ENCODE measurements at regions not wholly inside any gene's neighbourhood (a gene's known extent, or its start where the extent isn't known, plus 50 kb on each side); places are given as distances from the start of the nearest gene placed in this dataset.

- TF ChIP-seq REST (IDR thresholded peaks at IDR 0.05; ENCODE audit: insufficient replicate concordance, low read depth) = no peak
- no peak for TF ChIP-seq SPI1 (IDR thresholded peaks at IDR 0.05; ENCODE audit: borderline replicate concordance, low read depth)
- TF ChIP-seq POLR2AphosphoS5 (IDR thresholded peaks at IDR 0.05; ENCODE audit: low read depth) = no peak
- TF ChIP-seq CTCF (IDR thresholded peaks at IDR 0.05; ENCODE audit: insufficient read depth, low read length) = no peak
- no peak for TF ChIP-seq GABPA (IDR thresholded peaks at IDR 0.05; ENCODE audit: low read depth)
- H3K4me3 ChIP-seq (replicated peaks; ENCODE audit: insufficient read depth, low read length) = no peak overlapping the region
- no peak overlapping the region for H3K27ac ChIP-seq (replicated peaks)
- H3K27me3 ChIP-seq (ENCODE audit: insufficient read depth, poor library complexity, severe bottlenecking) = no peaks in the 10 kb centered on the region
- DNase-seq (ENCODE audit: low read depth in 1 of 2, low spot score in 1 of 2) = no peak
These were observed 396.9 kb upstream of the NXPH2 start for GRCh38 chr2:139177041-139177440.

- Histone ChIP-seq H3K27ac (replicated peaks) (no peak overlapping the region), H3K27me3 (ENCODE audit: insufficient read depth, poor library complexity, severe bottlenecking) (no peaks in the 10 kb centered on the region), H3K4me3 (replicated peaks; ENCODE audit: insufficient read depth, low read length) (no peak overlapping the region)
- TF ChIP-seq CTCF (IDR thresholded peaks at IDR 0.05; ENCODE audit: insufficient read depth, low read length) (no peak), GABPA (IDR thresholded peaks at IDR 0.05; ENCODE audit: low read depth) (no peak), SPI1 (IDR thresholded peaks at IDR 0.05; ENCODE audit: borderline replicate concordance, low read depth) (no peak), REST (IDR thresholded peaks at IDR 0.05; ENCODE audit: insufficient replicate concordance, low read depth) (no peak), POLR2AphosphoS5 (IDR thresholded peaks at IDR 0.05; ENCODE audit: low read depth) (no peak)
- no peak for DNase-seq (ENCODE audit: low read depth in 1 of 2, low spot score in 1 of 2)
These were observed 395.3 kb upstream of the NXPH2 start for GRCh38 chr2:139175510-139175909.

GRCh38 chr2:139170406-139170805, 390.2 kb upstream of the NXPH2 start:
- no peak overlapping the region for H3K4me3 ChIP-seq (replicated peaks; ENCODE audit: insufficient read depth, low read length)
- H3K27ac ChIP-seq (replicated peaks) = no peak overlapping the region
- DNase-seq (ENCODE audit: low read depth in 1 of 2, low spot score in 1 of 2) = no peak
- H3K27me3 ChIP-seq (ENCODE audit: insufficient read depth, poor library complexity, severe bottlenecking) = no peaks in the 10 kb centered on the region
- no peak for TF ChIP-seq SPI1 (IDR thresholded peaks at IDR 0.05; ENCODE audit: borderline replicate concordance, low read depth)
- no peak for TF ChIP-seq CTCF (IDR thresholded peaks at IDR 0.05; ENCODE audit: insufficient read depth, low read length)
- TF ChIP-seq POLR2AphosphoS5 (IDR thresholded peaks at IDR 0.05; ENCODE audit: low read depth) = no peak
- no peak for TF ChIP-seq GABPA (IDR thresholded peaks at IDR 0.05; ENCODE audit: low read depth)
- no peak for TF ChIP-seq REST (IDR thresholded peaks at IDR 0.05; ENCODE audit: insufficient replicate concordance, low read depth)
